ENCODE measurements at regions not wholly inside any gene's neighbourhood (a gene's known extent, or its start where the extent isn't known, plus 50 kb on each side); places are given as distances from the start of the nearest gene placed in this dataset.

- Histone ChIP-seq H3K9me3 (replicated peaks; ENCODE audit: control insufficient read depth, low read depth, low read length) (no peaks in the 10 kb centered on the region), H3K4me1 (ENCODE audit: control insufficient read depth, insufficient read depth, low read length) (no peaks in the 10 kb centered on the region), H3K36me3 (ENCODE audit: control insufficient read depth, insufficient read depth, low read length) (no peaks in the 10 kb centered on the region), H3K4me3 (ENCODE audit: low read length) (no peak overlapping the region), H3K27me3 (ENCODE audit: control insufficient read depth, insufficient read depth, low read length) (peaks cover 4% of the 10 kb centered on the region), H3K27ac (ENCODE audit: low read length) (no peak overlapping the region)
- no peak for DNase-seq
- 40% methylated on average over 1 of the region's 4 CpGs for WGBS (ENCODE audit: insufficient coverage)
Observed at GRCh38 chr5:3837506-3837905, 241.9 kb downstream of the IRX1 start.

GRCh38 chr5:3839151-3839550, 243.5 kb downstream of the IRX1 start:
- DNase-seq: no peak
- Histone ChIP-seq H3K4me1 (ENCODE audit: control insufficient read depth, insufficient read depth, low read length) (no peaks in the 10 kb centered on the region), H3K4me3 (ENCODE audit: low read length) (no peak overlapping the region), H3K9me3 (replicated peaks; ENCODE audit: control insufficient read depth, low read depth, low read length) (no peaks in the 10 kb centered on the region), H3K27ac (ENCODE audit: low read length) (no peak overlapping the region), H3K27me3 (ENCODE audit: control insufficient read depth, insufficient read depth, low read length) (peaks cover 4% of the 10 kb centered on the region), H3K36me3 (ENCODE audit: control insufficient read depth, insufficient read depth, low read length) (no peaks in the 10 kb centered on the region)
- 80% methylated on average over 1 of the region's 2 CpGs for WGBS (ENCODE audit: insufficient coverage)

- no peak for DNase-seq
- Histone ChIP-seq H3K27me3 (ENCODE audit: control insufficient read depth, insufficient read depth, low read length) (peaks cover 4% of the 10 kb centered on the region), H3K36me3 (ENCODE audit: control insufficient read depth, insufficient read depth, low read length) (no peaks in the 10 kb centered on the region), H3K9me3 (replicated peaks; ENCODE audit: control insufficient read depth, low read depth, low read length) (no peaks in the 10 kb centered on the region), H3K4me1 (ENCODE audit: control insufficient read depth, insufficient read depth, low read length) (no peaks in the 10 kb centered on the region), H3K27ac (ENCODE audit: low read length) (no peak overlapping the region), H3K4me3 (ENCODE audit: low read length) (no peak overlapping the region)
- 64% methylated on average over 6 of the region's 6 CpGs for WGBS (ENCODE audit: insufficient coverage)
Observed at GRCh38 chr5:3842591-3842990, 247.0 kb downstream of the IRX1 start.

GRCh38 chr5:3843706-3844105, 248.1 kb downstream of the IRX1 start:
- Histone ChIP-seq H3K4me1 (ENCODE audit: control insufficient read depth, insufficient read depth, low read length) (no peaks in the 10 kb centered on the region), H3K27ac (ENCODE audit: low read length) (no peak overlapping the region), H3K27me3 (ENCODE audit: control insufficient read depth, insufficient read depth, low read length) (peaks cover under 1% of the 10 kb centered on the region), H3K9me3 (replicated peaks; ENCODE audit: control insufficient read depth, low read depth, low read length) (no peaks in the 10 kb centered on the region), H3K36me3 (ENCODE audit: control insufficient read depth, insufficient read depth, low read length) (no peaks in the 10 kb centered on the region), H3K4me3 (ENCODE audit: low read length) (no peak overlapping the region)
- WGBS (ENCODE audit: insufficient coverage): 42% methylated on average over 5 of the region's 6 CpGs
- no peak for DNase-seq

- Histone ChIP-seq H3K27me3 (ENCODE audit: control insufficient read depth, insufficient read depth, low read length) (no peaks in the 10 kb centered on the region), H3K36me3 (ENCODE audit: control insufficient read depth, insufficient read depth, low read length) (no peaks in the 10 kb centered on the region), H3K4me1 (ENCODE audit: control insufficient read depth, insufficient read depth, low read length) (no peaks in the 10 kb centered on the region), H3K27ac (ENCODE audit: low read length) (no peak overlapping the region), H3K4me3 (ENCODE audit: low read length) (no peak overlapping the region), H3K9me3 (replicated peaks; ENCODE audit: control insufficient read depth, low read depth, low read length) (no peaks in the 10 kb centered on the region)
- 46% methylated on average over 7 of the region's 7 CpGs for WGBS (ENCODE audit: insufficient coverage)
- no peak for DNase-seq
Observed at GRCh38 chr5:3844266-3844665, 248.6 kb downstream of the IRX1 start.

GRCh38 chr5:3845230-3845629, 249.6 kb downstream of the IRX1 start:
- Histone ChIP-seq H3K9me3 (replicated peaks; ENCODE audit: control insufficient read depth, low read depth, low read length) (no peaks in the 10 kb centered on the region), H3K27me3 (ENCODE audit: control insufficient read depth, insufficient read depth, low read length) (no peaks in the 10 kb centered on the region), H3K36me3 (ENCODE audit: control insufficient read depth, insufficient read depth, low read length) (no peaks in the 10 kb centered on the region), H3K4me1 (ENCODE audit: control insufficient read depth, insufficient read depth, low read length) (no peaks in the 10 kb centered on the region), H3K27ac (ENCODE audit: low read length) (no peak overlapping the region), H3K4me3 (ENCODE audit: low read length) (no peak overlapping the region)
- WGBS (ENCODE audit: insufficient coverage): 81% methylated on average over 4 of the region's 5 CpGs
- DNase-seq: no peak

GRCh38 chr5:3852161-3852916, 256.7 kb downstream of the IRX1 start:
- H3K9me3 ChIP-seq (replicated peaks; ENCODE audit: control insufficient read depth, low read depth, low read length): no peaks in the 10 kb centered on the region
- DNase-seq: peak; percentile 31
- no peaks in the 10 kb centered on the region for H3K27me3 ChIP-seq (ENCODE audit: control insufficient read depth, insufficient read depth, low read length)
- H3K4me3 ChIP-seq (ENCODE audit: low read length): no peak overlapping the region
- 75% methylated on average over 10 of the region's 13 CpGs for WGBS (ENCODE audit: insufficient coverage)
- H3K4me1 ChIP-seq (ENCODE audit: control insufficient read depth, insufficient read depth, low read length): no peaks in the 10 kb centered on the region
- no peaks in the 10 kb centered on the region for H3K36me3 ChIP-seq (ENCODE audit: control insufficient read depth, insufficient read depth, low read length)
- no peak overlapping the region for H3K27ac ChIP-seq (ENCODE audit: low read length)

GRCh38 chr5:3853362-3853761, 257.7 kb downstream of the IRX1 start:
- no peaks in the 10 kb centered on the region for H3K36me3 ChIP-seq (ENCODE audit: control insufficient read depth, insufficient read depth, low read length)
- 70% methylated on average over 9 of the region's 11 CpGs for WGBS (ENCODE audit: insufficient coverage)
- no peak overlapping the region for H3K27ac ChIP-seq (ENCODE audit: low read length)
- H3K4me1 ChIP-seq (ENCODE audit: control insufficient read depth, insufficient read depth, low read length): no peaks in the 10 kb centered on the region
- DNase-seq: peak; percentile 14
- H3K4me3 ChIP-seq (ENCODE audit: low read length): no peak overlapping the region
- no peaks in the 10 kb centered on the region for H3K27me3 ChIP-seq (ENCODE audit: control insufficient read depth, insufficient read depth, low read length)
- H3K9me3 ChIP-seq (replicated peaks; ENCODE audit: control insufficient read depth, low read depth, low read length): no peaks in the 10 kb centered on the region

DNA sequence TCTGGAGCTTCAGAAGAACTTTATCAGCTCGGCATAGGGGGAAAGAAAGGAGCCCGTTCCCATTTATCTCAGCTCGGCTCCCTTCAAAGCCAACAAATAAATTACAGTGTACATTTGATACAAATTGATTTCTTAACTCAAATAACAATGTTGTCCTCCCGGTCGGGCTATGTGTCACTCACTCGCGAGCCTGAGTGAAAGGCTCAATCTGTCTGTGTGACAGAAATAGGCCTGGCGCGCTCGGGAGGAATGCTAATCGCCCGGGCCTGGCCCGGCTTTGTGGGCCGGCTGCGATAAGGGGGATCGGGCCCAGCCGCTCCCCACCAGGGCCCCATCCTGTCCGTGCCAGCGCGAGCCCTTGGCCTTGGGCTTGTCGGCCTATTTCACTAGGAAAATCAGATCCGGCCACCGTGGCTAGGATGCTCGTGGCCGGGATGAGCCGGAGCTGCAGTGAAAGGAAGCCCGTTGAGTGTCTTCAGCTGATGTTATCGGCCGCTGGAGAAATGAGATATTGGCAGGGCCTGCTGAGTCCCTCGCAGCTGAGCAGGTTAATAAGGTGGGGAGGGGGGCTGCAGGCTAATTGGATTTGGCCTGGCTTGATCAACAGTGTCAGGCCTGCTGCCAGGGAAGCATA, 258.7 kb downstream of the IRX1 start:
- Histone ChIP-seq H3K36me3 (ENCODE audit: control insufficient read depth, insufficient read depth, low read length) (no peaks in the 10 kb centered on the region), H3K27me3 (ENCODE audit: control insufficient read depth, insufficient read depth, low read length) (no peaks in the 10 kb centered on the region), H3K9me3 (replicated peaks; ENCODE audit: control insufficient read depth, low read depth, low read length) (no peaks in the 10 kb centered on the region), H3K4me3 (ENCODE audit: low read length) (no peak overlapping the region), H3K27ac (ENCODE audit: low read length) (no peak overlapping the region), H3K4me1 (ENCODE audit: control insufficient read depth, insufficient read depth, low read length) (no peaks in the 10 kb centered on the region)
- WGBS (ENCODE audit: insufficient coverage): 86% methylated on average over 27 of the region's 30 CpGs
- no peak for DNase-seq

DNA sequence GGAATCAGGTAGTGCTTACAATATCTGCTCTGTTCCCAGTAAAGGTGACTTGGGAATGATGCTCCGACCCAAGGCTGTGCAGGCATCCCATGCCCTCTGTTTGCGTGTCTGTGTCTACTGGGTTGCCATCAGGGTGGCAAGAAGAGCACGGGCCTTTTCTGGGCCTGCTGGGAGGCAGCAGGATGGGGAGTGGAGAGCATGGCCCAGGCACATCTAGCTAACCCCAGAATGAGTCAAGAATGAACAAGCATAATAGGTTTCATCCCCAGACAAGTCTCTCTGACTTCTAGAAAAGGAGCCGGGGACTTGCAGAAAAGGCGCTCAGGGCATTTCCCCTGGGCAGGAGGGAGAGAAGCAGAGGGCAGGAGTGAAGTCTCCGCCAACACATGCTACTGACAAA, 260.4 kb downstream of the IRX1 start:
- DNase-seq: no peak
- 67% methylated on average over 3 of the region's 6 CpGs for WGBS (ENCODE audit: insufficient coverage)
- H3K36me3 ChIP-seq (ENCODE audit: control insufficient read depth, insufficient read depth, low read length): no peaks in the 10 kb centered on the region
- no peaks in the 10 kb centered on the region for H3K27me3 ChIP-seq (ENCODE audit: control insufficient read depth, insufficient read depth, low read length)
- no peak overlapping the region for H3K27ac ChIP-seq (ENCODE audit: low read length)
- H3K9me3 ChIP-seq (replicated peaks; ENCODE audit: control insufficient read depth, low read depth, low read length): no peaks in the 10 kb centered on the region
- no peak overlapping the region for H3K4me3 ChIP-seq (ENCODE audit: low read length)
- no peaks in the 10 kb centered on the region for H3K4me1 ChIP-seq (ENCODE audit: control insufficient read depth, insufficient read depth, low read length)

Data from muscle of leg (tissue), 3 donors.